DOHH2 (cell line): ENCODE measurements at regions not wholly inside any gene's neighbourhood (a gene's known extent, or its start where the extent isn't known, plus 50 kb on each side); places are given as distances from the start of the nearest gene placed in this dataset.

Experiments
- CTCF ChIP-seq: fragments of 200-600 bp; sonication (generic); IDR thresholded peaks from one replicate; pipeline ENCODE4 v1.5.1; 2014; ENCODE audit warnings: antibody characterized with exemption, mild to moderate bottlenecking, low read depth, low read length; ENCODE audit not compliant: poor library complexity, severe bottlenecking
- EZH2phosphoT487 ChIP-seq: fragments of 200-600 bp; sonication (generic); IDR thresholded peaks from 2 replicates; pipeline ENCODE4 v1.6.1; 2017; ENCODE audit warnings: borderline replicate concordance, mild to moderate bottlenecking, antibody characterized with exemption, low read length, moderate library complexity, mixed read lengths

GRCh38 chr10:78535716-78536218, 502.1 kb downstream of the RPS24 start:
- TF ChIP-seq CTCF: no peak
- TF ChIP-seq EZH2phosphoT487: no peak
